GM13976 (cell line): ENCODE measurements at regions not wholly inside any gene's neighbourhood (a gene's known extent, or its start where the extent isn't known, plus 50 kb on each side); places are given as distances from the start of the nearest gene placed in this dataset.

Source experiments
- DNase-seq: peaks from one replicate; pipeline ENCODE4 v3.0.0; 2012; ENCODE audit warnings: low spot score
- in situ Hi-C: fragments of 300-500 bp; cut with MboI; formaldehyde crosslinking; loops from one replicate; pipeline ENCODE4 v1.12.0; 2022; ENCODE audit warnings: low sequenced_read_pairs, mixed read lengths, inconsistent platforms; ENCODE audit not compliant: unreplicated experiment
- TF ChIP-seq, protein P1 (sequence below): IDR thresholded peaks from 2 replicates; pipeline ENCODE4 v1.5.1; 2012; ENCODE audit warnings: borderline replicate concordance, mild to moderate bottlenecking; ENCODE audit not compliant: insufficient read depth; ENCODE audit errors: extremely low read depth, missing control alignments, control extremely low read depth

GRCh38 chr1:194487172-194487571, 1300.8 kb upstream of the B3GALT2 start:
- TF ChIP-seq, protein P1, sequence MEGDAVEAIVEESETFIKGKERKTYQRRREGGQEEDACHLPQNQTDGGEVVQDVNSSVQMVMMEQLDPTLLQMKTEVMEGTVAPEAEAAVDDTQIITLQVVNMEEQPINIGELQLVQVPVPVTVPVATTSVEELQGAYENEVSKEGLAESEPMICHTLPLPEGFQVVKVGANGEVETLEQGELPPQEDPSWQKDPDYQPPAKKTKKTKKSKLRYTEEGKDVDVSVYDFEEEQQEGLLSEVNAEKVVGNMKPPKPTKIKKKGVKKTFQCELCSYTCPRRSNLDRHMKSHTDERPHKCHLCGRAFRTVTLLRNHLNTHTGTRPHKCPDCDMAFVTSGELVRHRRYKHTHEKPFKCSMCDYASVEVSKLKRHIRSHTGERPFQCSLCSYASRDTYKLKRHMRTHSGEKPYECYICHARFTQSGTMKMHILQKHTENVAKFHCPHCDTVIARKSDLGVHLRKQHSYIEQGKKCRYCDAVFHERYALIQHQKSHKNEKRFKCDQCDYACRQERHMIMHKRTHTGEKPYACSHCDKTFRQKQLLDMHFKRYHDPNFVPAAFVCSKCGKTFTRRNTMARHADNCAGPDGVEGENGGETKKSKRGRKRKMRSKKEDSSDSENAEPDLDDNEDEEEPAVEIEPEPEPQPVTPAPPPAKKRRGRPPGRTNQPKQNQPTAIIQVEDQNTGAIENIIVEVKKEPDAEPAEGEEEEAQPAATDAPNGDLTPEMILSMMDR: no peak
- in situ Hi-C loops: no loop called here
- no peak for DNase-seq

- TF ChIP-seq, protein P1: no peak
- in situ Hi-C loops: no loop called here
- DNase-seq: no peak
These were observed 1299.0 kb upstream of the B3GALT2 start for GRCh38 chr1:194485432-194485831.

DNA sequence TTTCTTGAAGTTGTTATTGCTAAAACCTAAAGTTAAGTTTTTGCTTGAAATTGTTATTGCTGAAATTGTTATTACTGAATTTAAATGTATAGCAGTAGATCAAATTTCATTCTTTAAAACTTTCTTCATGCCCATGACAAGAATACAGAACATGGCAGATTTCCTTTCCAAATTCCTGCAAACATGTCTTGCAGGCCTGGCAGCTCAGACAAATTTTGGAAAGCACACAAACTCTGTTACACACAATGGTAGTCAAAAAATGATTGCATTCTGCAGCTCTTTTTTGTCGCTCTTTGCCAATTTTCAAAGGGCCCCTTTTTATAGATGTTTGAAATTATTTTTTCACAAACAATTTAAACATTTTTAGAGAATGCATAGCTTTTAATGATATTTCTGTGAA, 1292.3 kb upstream of the B3GALT2 start:
- TF ChIP-seq, protein P1: no peak
- in situ Hi-C loops: no loop called here
- no peak for DNase-seq

GRCh38 chr1:194477908-194478307, 1291.5 kb upstream of the B3GALT2 start:
- TF ChIP-seq, protein P1: no peak
- in situ Hi-C loops: no loop called here
- no peak for DNase-seq

DNA sequence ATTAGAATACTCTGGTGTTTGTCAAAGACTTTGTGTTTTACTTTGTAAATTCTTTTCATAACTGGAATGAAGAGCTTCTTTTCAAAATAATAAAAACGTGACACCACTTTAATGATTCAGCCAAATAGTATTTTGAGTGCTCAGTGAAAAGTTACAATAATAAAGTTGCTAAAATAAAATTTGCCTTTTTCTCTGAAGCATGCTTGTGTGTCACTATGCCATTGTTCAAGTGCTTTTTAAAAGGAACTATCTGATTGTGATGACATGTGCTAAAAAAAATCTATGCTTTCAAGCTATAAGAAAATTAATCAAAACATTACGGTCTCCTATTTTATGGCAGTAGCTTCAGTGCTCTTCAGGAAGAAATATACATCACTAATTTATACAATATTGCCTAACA, 1290.5 kb upstream of the B3GALT2 start:
- no peak for DNase-seq
- TF ChIP-seq, protein P1: no peak
- in situ Hi-C loops: no loop called here

GRCh38 chr1:194476351-194476750, 1289.9 kb upstream of the B3GALT2 start:
- DNase-seq: no peak
- TF ChIP-seq, protein P1: no peak
- in situ Hi-C loops: no loop called here

GRCh38 chr1:194474701-194475100, 1288.3 kb upstream of the B3GALT2 start:
- no peak for DNase-seq

More at GRCh38 chr1:194474701-194475100, 1288.3 kb upstream of the B3GALT2 start:
- TF ChIP-seq, protein P1: no peak
- in situ Hi-C loops: no loop called here
